Activated CD4-positive, alpha-beta T cell treated with anti-CD3 and anti-CD28 coated beads, Interleukin-2, amount 10 ng/mL, durations not matched to agents 7 days and 5 days (primary cell): ENCODE measurements at regions not wholly inside any gene's neighbourhood (a gene's known extent, or its start where the extent isn't known, plus 50 kb on each side); places are given as distances from the start of the nearest gene placed in this dataset.
"Not testable (repeated sequence)": the region's sequence is repeated elsewhere in the genome, so short reads cannot be mapped to it uniquely, and the experiment has no call there.

Experiments used
- CTCF ChIA-PET: fragments of 350-600 bp; sonication (Branson Sonifier 250); formaldehyde crosslinking; loops from one replicate; lab custom pipeline; 2021; ENCODE audit warnings: antibody characterized with exemption; lab: Charles Lee
- POLR2A ChIA-PET: fragments of 350-600 bp; sonication (Branson Sonifier 250); formaldehyde crosslinking; loops from one replicate; lab custom pipeline; 2021; ENCODE audit warnings: antibody characterized with exemption; lab: Charles Lee
- DNase-seq: peaks from one replicate; pipeline ENCODE4 v3.0.0-alpha.2; 2020
- H3K27ac Mint-ChIP-seq: one replicate; pipeline ENCODE4 v1.8.0; 2021; ENCODE audit warnings: mild to moderate bottlenecking, moderate library complexity, mixed read lengths
- H3K27me3 Mint-ChIP-seq: one replicate; pipeline ENCODE4 v1.8.0; 2021; ENCODE audit warnings: mixed read lengths
- H3K36me3 Mint-ChIP-seq: one replicate; pipeline ENCODE4 v1.8.0; 2021; ENCODE audit warnings: low read depth, mixed read lengths
- H3K4me1 Mint-ChIP-seq: one replicate; pipeline ENCODE4 v1.8.0; 2021; ENCODE audit warnings: mixed read lengths
- H3K4me3 Mint-ChIP-seq: one replicate; pipeline ENCODE4 v1.8.0; 2021; ENCODE audit warnings: mild to moderate bottlenecking, moderate library complexity, mixed read lengths
- H3K9me3 Mint-ChIP-seq: one replicate; pipeline ENCODE4 v1.8.0; 2021; ENCODE audit warnings: mixed read lengths

- no peak overlapping the region for H3K27ac Mint-ChIP-seq
- peaks cover 13% of the 10 kb centered on the region for H3K9me3 Mint-ChIP-seq
- no peaks in the 10 kb centered on the region for H3K27me3 Mint-ChIP-seq
- ChIA-PET POLR2A (no interaction called here), CTCF (interaction anchor here (1.3 kb wide), 1 partner anchor 17 kb away, joined by 3 read pairs; no protein-coding TSS in a partner anchor)
- no peak for DNase-seq
- H3K4me3 Mint-ChIP-seq = no peak overlapping the region
- no peaks in the 10 kb centered on the region for H3K36me3 Mint-ChIP-seq
- H3K4me1 Mint-ChIP-seq = no peaks in the 10 kb centered on the region
These were observed 107.2 kb downstream of the TMEM130 start for GRCh38 chr7:98762620-98763019.

GRCh38 chr7:98763441-98763840, 106.4 kb downstream of the TMEM130 start:
- Mint-ChIP-seq H3K4me1 (no peaks in the 10 kb centered on the region), H3K9me3 (peaks cover 8% of the 10 kb centered on the region), H3K36me3 (no peaks in the 10 kb centered on the region), H3K4me3 (no peak overlapping the region), H3K27ac (no peak overlapping the region), H3K27me3 (no peaks in the 10 kb centered on the region)
- DNase-seq = no peak
- ChIA-PET POLR2A (no interaction called here), CTCF (interaction anchor here (1.3 kb wide), 1 partner anchor 17 kb away, joined by 3 read pairs; no protein-coding TSS in a partner anchor)

GRCh38 chr7:98764946-98765345, 104.9 kb downstream of the TMEM130 start:
- Mint-ChIP-seq H3K4me3 (no peak overlapping the region), H3K27me3 (no peaks in the 10 kb centered on the region), H3K9me3 (no peaks in the 10 kb centered on the region), H3K36me3 (no peaks in the 10 kb centered on the region), H3K4me1 (no peaks in the 10 kb centered on the region), H3K27ac (no peak overlapping the region)
- POLR2A ChIA-PET = no interaction called here
- DNase-seq = no peak
- CTCF ChIA-PET = no interaction called here

- POLR2A ChIA-PET, H3K4me3 Mint-ChIP-seq, H3K36me3 Mint-ChIP-seq: not testable (repeated sequence)
These were observed 99.7 kb downstream of the TMEM130 start for GRCh38 chr7:98770085-98770484.

GRCh38 chr7:98771519-98771918, 98.3 kb downstream of the TMEM130 start:
- ChIA-PET POLR2A (no interaction called here), CTCF (no interaction called here)
- no peak for DNase-seq
- peaks cover 3% of the 10 kb centered on the region for H3K27me3 Mint-ChIP-seq
- no peak overlapping the region for H3K27ac Mint-ChIP-seq
- H3K36me3 Mint-ChIP-seq = no peaks in the 10 kb centered on the region
- H3K9me3 Mint-ChIP-seq = no peaks in the 10 kb centered on the region
- no peaks in the 10 kb centered on the region for H3K4me1 Mint-ChIP-seq
- no peak overlapping the region for H3K4me3 Mint-ChIP-seq

More at GRCh38 chr7:98770085-98770484, 99.7 kb downstream of the TMEM130 start:
- H3K27ac Mint-ChIP-seq, H3K4me1 Mint-ChIP-seq, H3K27me3 Mint-ChIP-seq, H3K9me3 Mint-ChIP-seq, DNase-seq, CTCF ChIA-PET: not testable (repeated sequence)

- Mint-ChIP-seq H3K36me3 (no peaks in the 10 kb centered on the region), H3K4me3 (no peak overlapping the region), H3K9me3 (no peaks in the 10 kb centered on the region), H3K4me1 (no peaks in the 10 kb centered on the region), H3K27ac (no peak overlapping the region), H3K27me3 (peaks cover 3% of the 10 kb centered on the region)
- ChIA-PET POLR2A (no interaction called here), CTCF (no interaction called here)
- no peak for DNase-seq
These were observed 97.7 kb downstream of the TMEM130 start for GRCh38 chr7:98771941-98772603.

- Mint-ChIP-seq H3K27me3 (peaks cover 3% of the 10 kb centered on the region), H3K4me3 (no peak overlapping the region), H3K9me3 (no peaks in the 10 kb centered on the region), H3K27ac (no peak overlapping the region), H3K4me1 (no peaks in the 10 kb centered on the region), H3K36me3 (no peaks in the 10 kb centered on the region)
- POLR2A ChIA-PET = no interaction called here
- no peak for DNase-seq
- CTCF ChIA-PET = no interaction called here
These were observed 94.9 kb downstream of the TMEM130 start for GRCh38 chr7:98774884-98775283.

GRCh38 chr7:98777051-98777450, 92.8 kb downstream of the TMEM130 start:
- POLR2A ChIA-PET = no interaction called here

GRCh38 chr7:98778421-98778820, 91.4 kb downstream of the TMEM130 start:
- ChIA-PET POLR2A (no interaction called here), CTCF (no interaction called here)
- Mint-ChIP-seq H3K4me3 (no peak overlapping the region), H3K27ac (no peak overlapping the region), H3K4me1 (no peaks in the 10 kb centered on the region), H3K36me3 (no peaks in the 10 kb centered on the region), H3K9me3 (no peaks in the 10 kb centered on the region), H3K27me3 (no peaks in the 10 kb centered on the region)
- no peak for DNase-seq

More at GRCh38 chr7:98777051-98777450, 92.8 kb downstream of the TMEM130 start:
- DNase-seq = no peak
- H3K4me3 Mint-ChIP-seq = no peak overlapping the region
- H3K4me1 Mint-ChIP-seq = no peaks in the 10 kb centered on the region
- no peaks in the 10 kb centered on the region for H3K36me3 Mint-ChIP-seq
- no peak overlapping the region for H3K27ac Mint-ChIP-seq
- CTCF ChIA-PET = no interaction called here
- H3K27me3 Mint-ChIP-seq = peaks cover 2% of the 10 kb centered on the region
- H3K9me3 Mint-ChIP-seq = no peaks in the 10 kb centered on the region

GRCh38 chr7:98779800-98780587, 89.8 kb downstream of the TMEM130 start:
- H3K36me3 Mint-ChIP-seq = no peaks in the 10 kb centered on the region
- ChIA-PET POLR2A (no interaction called here), CTCF (no interaction called here)
- no peak overlapping the region for H3K4me3 Mint-ChIP-seq
- H3K27me3 Mint-ChIP-seq = no peaks in the 10 kb centered on the region
- DNase-seq = no peak
- H3K27ac Mint-ChIP-seq = no peak overlapping the region
- no peaks in the 10 kb centered on the region for H3K4me1 Mint-ChIP-seq
- no peaks in the 10 kb centered on the region for H3K9me3 Mint-ChIP-seq

- CTCF ChIA-PET = no interaction called here
- Mint-ChIP-seq H3K36me3 (no peaks in the 10 kb centered on the region), H3K4me1 (no peaks in the 10 kb centered on the region), H3K9me3 (no peaks in the 10 kb centered on the region), H3K27ac (no peak overlapping the region), H3K4me3 (no peak overlapping the region), H3K27me3 (no peaks in the 10 kb centered on the region)
- DNase-seq = no peak
- POLR2A ChIA-PET = no interaction called here
These were observed 85.5 kb downstream of the TMEM130 start for GRCh38 chr7:98784216-98784785.

GRCh38 chr7:98785929-98786571, 83.8 kb downstream of the TMEM130 start:
- no peaks in the 10 kb centered on the region for H3K36me3 Mint-ChIP-seq
- POLR2A ChIA-PET = no interaction called here
- no peaks in the 10 kb centered on the region for H3K27me3 Mint-ChIP-seq
- H3K27ac Mint-ChIP-seq = no peak overlapping the region
- H3K4me1 Mint-ChIP-seq = no peaks in the 10 kb centered on the region
- DNase-seq = no peak
- CTCF ChIA-PET = no interaction called here
- no peaks in the 10 kb centered on the region for H3K9me3 Mint-ChIP-seq
- H3K4me3 Mint-ChIP-seq = no peak overlapping the region

GRCh38 chr7:98788966-98789365, 80.8 kb downstream of the TMEM130 start:
- CTCF ChIA-PET = interaction anchor here (1.2 kb wide), 1 partner anchor 13 kb away, joined by 3 read pairs; no protein-coding TSS in a partner anchor
- Mint-ChIP-seq H3K36me3 (no peaks in the 10 kb centered on the region), H3K27ac (no peak overlapping the region), H3K4me1 (no peaks in the 10 kb centered on the region), H3K27me3 (peaks cover 2% of the 10 kb centered on the region), H3K9me3 (peaks cover 2% of the 10 kb centered on the region), H3K4me3 (no peak overlapping the region)
- POLR2A ChIA-PET = no interaction called here
- DNase-seq = no peak
